ENCODE measurements at regions not wholly inside any gene's neighbourhood (a gene's known extent, or its start where the extent isn't known, plus 50 kb on each side); places are given as distances from the start of the nearest gene placed in this dataset.
A peak's percentile ranks its signal among the peaks of the same experiment; 100 is the strongest.

DNA sequence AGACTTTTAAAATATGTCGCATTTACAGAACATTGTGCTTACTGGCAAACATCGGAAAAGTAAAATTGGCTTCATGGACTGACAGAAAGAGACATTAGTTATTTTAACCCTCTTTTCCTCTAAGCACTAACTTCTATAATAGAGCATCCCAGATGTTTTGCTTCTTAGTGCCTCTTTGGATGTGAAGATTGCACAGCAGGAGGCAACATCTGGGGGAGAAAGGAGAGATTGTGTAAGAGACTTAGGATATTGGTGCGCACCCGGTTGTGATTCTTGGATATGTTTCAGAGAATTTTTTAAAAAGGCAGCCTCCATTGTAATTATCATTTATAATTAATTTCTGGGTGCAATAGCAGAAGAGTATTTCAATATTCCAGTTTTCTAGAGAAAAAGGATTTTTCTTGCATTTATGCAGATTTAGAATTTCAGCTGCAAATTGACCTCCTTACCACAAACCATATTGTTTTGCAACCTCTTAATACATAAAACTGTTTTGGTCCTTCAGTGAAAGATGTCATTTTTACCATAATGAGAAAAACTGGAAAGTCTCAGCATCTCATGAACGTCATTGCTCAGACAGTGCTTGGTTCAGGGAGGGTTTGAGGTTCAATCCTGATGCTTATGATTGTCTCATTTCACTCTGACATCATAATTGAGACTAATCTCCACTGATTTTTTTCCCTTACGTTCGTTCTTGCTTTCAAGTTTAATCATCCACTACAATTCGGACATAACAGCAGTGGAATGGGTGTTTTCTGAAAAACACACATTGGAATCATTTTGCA is 404.3 kb downstream of the ZNF521 start:
- no peaks in the 10 kb centered on the region for H3K9me3 Mint-ChIP-seq
- ChIA-PET CTCF (no interaction called here), POLR2A (no interaction called here)
- TF ChIP-seq, protein P1, sequence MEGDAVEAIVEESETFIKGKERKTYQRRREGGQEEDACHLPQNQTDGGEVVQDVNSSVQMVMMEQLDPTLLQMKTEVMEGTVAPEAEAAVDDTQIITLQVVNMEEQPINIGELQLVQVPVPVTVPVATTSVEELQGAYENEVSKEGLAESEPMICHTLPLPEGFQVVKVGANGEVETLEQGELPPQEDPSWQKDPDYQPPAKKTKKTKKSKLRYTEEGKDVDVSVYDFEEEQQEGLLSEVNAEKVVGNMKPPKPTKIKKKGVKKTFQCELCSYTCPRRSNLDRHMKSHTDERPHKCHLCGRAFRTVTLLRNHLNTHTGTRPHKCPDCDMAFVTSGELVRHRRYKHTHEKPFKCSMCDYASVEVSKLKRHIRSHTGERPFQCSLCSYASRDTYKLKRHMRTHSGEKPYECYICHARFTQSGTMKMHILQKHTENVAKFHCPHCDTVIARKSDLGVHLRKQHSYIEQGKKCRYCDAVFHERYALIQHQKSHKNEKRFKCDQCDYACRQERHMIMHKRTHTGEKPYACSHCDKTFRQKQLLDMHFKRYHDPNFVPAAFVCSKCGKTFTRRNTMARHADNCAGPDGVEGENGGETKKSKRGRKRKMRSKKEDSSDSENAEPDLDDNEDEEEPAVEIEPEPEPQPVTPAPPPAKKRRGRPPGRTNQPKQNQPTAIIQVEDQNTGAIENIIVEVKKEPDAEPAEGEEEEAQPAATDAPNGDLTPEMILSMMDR (IDR thresholded peaks at IDR 0.05), result no peak
- H3K4me3 Mint-ChIP-seq, result no peak overlapping the region
- peaks cover 1% of the 10 kb centered on the region for H3K27me3 Mint-ChIP-seq
- no peak overlapping the region for H3K27ac Mint-ChIP-seq
- H3K36me3 Mint-ChIP-seq (ENCODE audit: low read depth), result no peaks in the 10 kb centered on the region
- ATAC-seq (ENCODE audit: low read depth) (no peak), DNase-seq (no peak)
- intact Hi-C loops (cut with micrococcal nuclease), result no loop called here
- H3K4me1 Mint-ChIP-seq, result no peaks in the 10 kb centered on the region

DNA sequence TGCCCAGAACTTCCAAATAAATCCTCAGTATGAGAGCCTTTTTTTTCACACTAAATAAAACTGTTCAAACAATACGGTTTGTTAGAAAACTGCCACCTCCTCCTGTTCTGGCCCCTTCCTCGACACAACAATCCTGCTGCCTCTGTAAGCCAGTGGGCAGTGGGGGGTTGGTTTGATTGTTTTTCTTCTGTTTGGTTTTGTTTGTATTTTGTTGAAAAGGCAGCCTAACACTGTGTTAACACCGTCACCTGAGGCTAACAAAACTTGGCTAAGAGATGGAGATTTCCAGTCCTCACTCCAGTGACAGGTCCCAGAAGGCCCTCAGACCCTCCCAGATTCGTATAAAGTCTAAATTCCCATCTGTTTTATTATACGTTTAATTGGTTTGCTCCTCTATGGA is 402.1 kb downstream of the ZNF521 start:
- peaks cover 7% of the 10 kb centered on the region for H3K4me1 Mint-ChIP-seq
- DNase-seq, result no peak
- TF ChIP-seq, protein P1 (IDR thresholded peaks at IDR 0.05), result no peak
- no peak for ATAC-seq (ENCODE audit: low read depth)
- H3K36me3 Mint-ChIP-seq (ENCODE audit: low read depth), result no peaks in the 10 kb centered on the region
- no peaks in the 10 kb centered on the region for H3K9me3 Mint-ChIP-seq
- H3K4me3 Mint-ChIP-seq, result no peak overlapping the region
- CTCF ChIA-PET, result no interaction called here
- no peak overlapping the region for H3K27ac Mint-ChIP-seq
- intact Hi-C loops (cut with micrococcal nuclease), result no loop called here
- POLR2A ChIA-PET, result no interaction called here
- H3K27me3 Mint-ChIP-seq, result peaks cover 2% of the 10 kb centered on the region

DNA sequence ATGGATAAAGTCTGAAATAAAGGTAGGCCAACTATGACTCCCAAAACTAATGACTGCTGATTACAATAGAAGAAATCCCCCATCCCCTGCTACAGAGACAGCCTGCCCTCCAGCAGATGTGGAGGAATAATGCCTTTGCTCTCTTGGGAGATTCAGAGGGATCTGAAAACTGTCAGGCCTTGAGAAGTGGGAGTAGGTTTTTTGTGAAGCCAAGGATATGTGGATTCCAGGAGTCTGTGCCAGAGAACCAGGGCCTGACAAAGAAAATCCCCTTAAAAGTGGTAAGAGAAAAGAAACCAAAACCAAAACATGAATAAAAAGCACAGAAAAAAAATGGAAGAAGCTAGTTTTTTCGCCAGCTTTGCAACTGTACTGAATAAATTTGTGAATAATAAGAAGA is 397.6 kb downstream of the ZNF521 start:
- H3K36me3 Mint-ChIP-seq (ENCODE audit: low read depth), result no peaks in the 10 kb centered on the region
- DNase-seq, result no peak
- H3K4me1 Mint-ChIP-seq, result peaks cover 7% of the 10 kb centered on the region
- TF ChIP-seq, protein P1 (IDR thresholded peaks at IDR 0.05), result no peak
- ChIA-PET POLR2A (interaction anchor here (0.7 kb wide), 1 partner anchor 17 kb away, joined by 3 read pairs; no protein-coding TSS in a partner anchor), CTCF (interaction anchor here (0.6 kb wide), 2 partner anchors 25 to 210 kb away, joined by 3 read pairs; no protein-coding TSS in a partner anchor)
- intact Hi-C loops (cut with micrococcal nuclease), result no loop called here
- H3K27ac Mint-ChIP-seq, result peak overlapping the region; percentile 42
- no peak for ATAC-seq (ENCODE audit: low read depth)
- no peaks in the 10 kb centered on the region for H3K9me3 Mint-ChIP-seq
- peaks cover 2% of the 10 kb centered on the region for H3K27me3 Mint-ChIP-seq
- H3K4me3 Mint-ChIP-seq, result no peak overlapping the region

DNA sequence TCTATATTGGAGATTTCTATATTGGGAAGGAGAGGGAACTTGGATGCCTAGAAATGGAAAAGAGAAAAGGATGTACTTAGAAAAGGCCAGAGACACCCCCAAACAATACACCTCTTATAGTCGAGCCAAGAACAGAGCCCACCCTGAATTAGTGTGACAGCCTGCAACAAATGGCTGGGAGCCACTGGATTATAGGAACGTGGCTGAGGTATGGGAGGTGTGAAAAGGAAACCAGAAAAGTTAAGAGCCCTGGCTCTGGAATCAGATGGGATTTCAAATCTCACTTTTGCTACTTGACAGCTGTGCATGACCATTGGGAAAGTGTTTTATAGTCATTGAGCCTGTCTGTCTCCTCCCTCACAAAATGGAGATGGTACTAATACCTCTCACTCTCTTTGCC is 394.0 kb downstream of the ZNF521 start:
- Mint-ChIP-seq H3K9me3 (peaks cover 3% of the 10 kb centered on the region), H3K27ac (no peak overlapping the region), H3K27me3 (peaks cover under 1% of the 10 kb centered on the region), H3K4me1 (peaks cover 7% of the 10 kb centered on the region), H3K4me3 (no peak overlapping the region), H3K36me3 (ENCODE audit: low read depth) (no peaks in the 10 kb centered on the region)
- TF ChIP-seq, protein P1 (IDR thresholded peaks at IDR 0.05), result no peak
- intact Hi-C loops (cut with micrococcal nuclease), result no loop called here
- ChIA-PET CTCF (no interaction called here), POLR2A (no interaction called here)
- DNase-seq, result no peak
- ATAC-seq (ENCODE audit: low read depth), result no peak

DNA sequence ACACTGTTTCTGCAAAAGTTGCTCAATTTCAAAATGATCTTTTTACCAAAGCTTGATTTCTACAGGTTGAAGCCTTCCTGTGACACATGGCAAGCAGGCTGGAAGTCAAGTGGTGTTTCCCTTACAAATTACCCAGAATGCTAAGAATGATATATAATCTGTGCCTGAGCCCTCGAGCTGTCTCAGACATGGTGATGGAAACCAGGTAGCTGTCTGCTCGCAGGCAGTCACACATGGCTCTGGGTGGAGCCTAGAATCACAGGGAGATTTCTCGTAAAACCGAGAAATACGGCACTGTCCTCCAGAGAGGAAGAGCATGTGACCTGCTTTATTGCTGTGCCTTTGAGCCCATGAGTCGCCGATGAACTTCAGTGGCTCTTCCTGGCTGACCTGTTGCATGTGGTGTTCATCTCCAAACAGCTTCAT is 392.9 kb downstream of the ZNF521 start:
- no peak for DNase-seq
- no peaks in the 10 kb centered on the region for H3K27me3 Mint-ChIP-seq
- CTCF ChIA-PET, result no interaction called here
- POLR2A ChIA-PET, result no interaction called here
- H3K27ac Mint-ChIP-seq, result no peak overlapping the region
- intact Hi-C loops (cut with micrococcal nuclease), result no loop called here
- H3K4me1 Mint-ChIP-seq, result peaks cover 12% of the 10 kb centered on the region
- H3K36me3 Mint-ChIP-seq (ENCODE audit: low read depth), result no peaks in the 10 kb centered on the region
- ATAC-seq (ENCODE audit: low read depth), result no peak
- H3K4me3 Mint-ChIP-seq, result no peak overlapping the region
- TF ChIP-seq, protein P1 (IDR thresholded peaks at IDR 0.05), result no peak
- H3K9me3 Mint-ChIP-seq, result peaks cover 3% of the 10 kb centered on the region

Data from activated B cell treated with CpG ODN at 0.5 μM for 24 hours (primary cell).